ENCODE measurements at regions not wholly inside any gene's neighbourhood (a gene's known extent, or its start where the extent isn't known, plus 50 kb on each side); places are given as distances from the start of the nearest gene placed in this dataset.
"Not testable (repeated sequence)": the region's sequence is repeated elsewhere in the genome, so short reads cannot be mapped to it uniquely, and the experiment has no call there.

DNA sequence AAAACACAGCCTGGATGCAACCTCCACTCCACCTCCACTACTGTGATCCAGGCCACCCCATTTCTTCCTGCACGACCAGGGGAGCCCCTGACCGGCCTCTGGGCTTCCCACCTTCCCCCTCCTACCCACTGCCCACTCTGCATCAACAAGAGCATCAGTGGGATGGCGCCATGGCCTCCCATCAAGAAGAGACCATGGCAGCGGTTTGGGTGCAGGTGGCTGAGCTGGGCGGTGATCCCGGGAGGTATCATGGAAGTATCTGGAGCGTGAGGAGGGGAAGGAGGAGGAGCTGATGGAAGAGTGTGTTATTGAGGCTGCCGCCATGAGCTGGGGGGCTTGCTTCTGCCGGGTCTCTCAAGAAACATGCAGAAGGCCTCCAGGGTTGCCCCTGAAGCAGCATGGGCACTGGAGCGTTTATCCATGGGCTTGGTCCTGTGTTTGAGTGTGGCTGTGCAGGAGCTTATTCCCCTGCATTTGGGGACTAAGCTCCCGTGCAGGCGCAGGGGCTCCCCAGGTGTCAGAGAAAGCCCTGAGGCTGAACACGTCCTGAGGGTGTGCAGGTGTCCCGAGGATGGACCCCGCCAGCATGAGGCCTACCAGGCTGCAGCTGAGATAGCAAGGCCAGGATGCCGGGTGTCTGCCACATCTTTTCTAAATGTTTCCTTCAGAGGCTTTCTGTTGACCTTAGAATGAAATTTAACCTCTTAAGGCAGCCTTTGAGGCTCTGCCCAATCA, 99.2 kb upstream of the PCBD1 start:
- DNase-seq (ENCODE audit: insufficient read length, low spot score) (no peak), FAIRE-seq (no peak)

DNA sequence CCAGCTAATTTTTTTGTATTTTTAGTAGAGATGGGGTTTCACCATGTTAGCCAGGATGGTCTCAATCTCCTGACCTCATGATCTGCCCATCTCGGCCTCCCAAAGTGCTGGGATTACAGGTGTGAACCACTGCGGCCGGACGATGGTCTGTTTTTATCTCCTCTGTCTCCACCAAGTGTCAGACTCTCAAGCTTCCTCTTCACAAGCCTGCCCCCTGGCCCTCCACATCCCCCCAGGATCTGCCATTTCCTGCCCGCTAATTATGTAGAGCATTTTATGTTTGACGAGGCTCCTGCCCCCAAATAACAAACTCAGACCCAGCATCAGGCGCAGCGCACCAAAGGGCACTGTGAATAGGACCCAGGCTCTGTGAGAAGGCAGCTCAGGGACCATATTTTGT, 101.8 kb upstream of the PCBD1 start:
- not testable (repeated sequence) for DNase-seq (ENCODE audit: insufficient read length, low spot score); FAIRE-seq

DNA sequence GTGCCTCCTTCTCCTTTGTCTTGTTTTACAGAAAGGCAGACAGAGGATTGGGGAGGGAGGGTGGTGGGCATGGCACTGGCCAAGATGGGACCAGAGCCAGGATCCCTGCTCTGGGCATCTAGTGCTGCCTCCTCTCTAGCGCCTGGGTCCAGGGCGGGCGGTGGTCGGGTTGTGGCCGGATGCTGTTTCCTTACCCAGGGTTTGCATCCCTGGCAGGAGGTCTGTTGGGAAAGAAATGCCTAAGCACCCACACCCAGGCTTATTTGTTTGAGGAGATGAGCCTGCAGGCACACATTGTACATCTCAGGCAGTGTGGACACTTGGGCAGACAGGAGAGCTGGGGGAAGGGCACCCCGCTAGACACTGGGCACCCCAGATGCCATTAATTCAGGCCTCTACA, 102.3 kb upstream of the PCBD1 start:
- FAIRE-seq (no peak), DNase-seq (ENCODE audit: insufficient read length, low spot score) (no peak)

DNA sequence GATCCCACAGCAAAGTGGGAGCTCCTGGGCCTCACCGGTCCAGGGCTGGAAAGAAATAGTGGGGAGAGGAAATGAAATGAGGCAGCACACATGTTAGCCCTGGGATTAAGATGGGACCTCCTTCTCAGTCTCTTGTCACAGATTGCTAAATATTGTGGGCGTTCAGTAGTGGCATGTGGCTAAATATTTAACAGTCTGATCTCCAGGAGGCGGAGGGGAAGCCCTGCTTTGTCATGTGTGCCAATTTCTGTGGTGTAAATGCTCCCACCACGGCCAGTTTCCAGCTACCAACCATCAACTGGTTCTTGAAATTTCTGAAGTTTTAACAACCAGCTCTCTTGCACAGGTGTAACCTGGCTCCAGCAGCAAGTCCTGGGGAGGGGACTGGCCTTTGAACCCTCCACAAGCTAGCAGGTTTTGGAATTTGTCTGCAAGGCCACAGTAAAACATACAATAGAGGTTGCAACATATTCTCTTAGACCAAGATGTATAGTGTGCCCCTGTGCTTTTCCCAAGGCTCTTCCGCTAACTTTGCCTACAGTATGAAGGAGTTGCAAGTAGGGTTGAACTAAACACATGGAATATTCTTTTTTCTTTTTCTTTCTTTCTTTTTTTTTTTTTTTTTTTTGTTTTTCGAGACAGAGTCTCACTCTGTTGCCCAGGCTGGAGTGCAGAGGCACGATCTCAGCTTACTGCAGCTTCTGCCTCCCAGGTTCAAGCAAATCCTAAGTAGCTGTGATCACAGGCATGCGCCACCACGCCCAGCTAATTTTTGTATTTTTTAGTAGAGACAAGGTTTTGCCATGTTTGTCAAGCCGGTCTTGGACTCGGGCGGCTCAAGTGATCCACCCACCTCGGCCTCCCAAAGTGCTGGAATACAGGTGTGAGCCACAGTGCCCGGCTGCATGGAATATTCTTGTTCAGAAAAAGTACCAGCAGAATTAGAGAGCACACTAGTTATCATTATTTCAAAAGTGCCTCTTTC, 103.1 kb upstream of the PCBD1 start:
- DNase-seq (ENCODE audit: insufficient read length, low spot score): no peak
- no peak for FAIRE-seq

DNA sequence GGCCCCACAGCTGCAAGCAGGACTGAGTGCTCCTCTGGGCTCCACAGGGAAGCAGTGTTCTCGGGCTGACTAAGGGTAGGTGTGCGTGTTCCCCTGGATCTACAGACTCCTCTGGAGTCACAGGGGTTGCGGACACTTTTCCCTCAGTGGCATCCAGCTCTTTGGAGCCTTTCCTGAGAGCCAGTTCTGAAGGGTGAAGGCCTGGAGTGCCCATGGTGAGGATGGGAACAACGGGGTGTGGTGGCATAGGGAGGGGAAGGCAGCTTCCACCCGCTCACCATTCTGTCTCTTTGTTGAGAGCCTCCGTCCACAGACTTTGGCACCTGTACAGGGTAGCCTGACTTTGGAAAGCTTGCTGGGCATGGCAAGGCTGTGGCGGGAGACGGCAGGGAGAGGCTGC, 104.1 kb upstream of the PCBD1 start:
- DNase-seq (ENCODE audit: insufficient read length, low spot score) (no peak), FAIRE-seq (no peak)

DNA sequence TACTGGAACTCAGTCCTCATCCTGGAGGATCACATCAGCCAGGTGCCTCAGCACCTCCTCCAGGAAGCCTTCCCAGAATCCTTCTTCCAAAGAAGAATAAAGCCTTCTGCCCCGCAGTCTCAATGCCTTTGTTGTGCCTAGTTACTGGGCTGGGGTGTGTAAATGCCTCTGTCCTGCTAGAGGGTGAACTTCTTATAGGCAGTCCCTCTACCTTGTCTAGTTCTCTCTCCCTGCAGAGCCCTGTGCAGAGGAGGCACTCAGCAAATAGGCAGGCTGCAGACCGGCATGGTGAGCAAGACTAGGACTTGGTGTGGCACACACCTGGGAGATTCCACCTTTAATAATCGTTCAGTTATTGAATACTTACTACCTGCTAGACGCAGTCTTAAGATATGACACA, 104.7 kb upstream of the PCBD1 start:
- FAIRE-seq (no peak), DNase-seq (ENCODE audit: insufficient read length, low spot score) (no peak)

DNA sequence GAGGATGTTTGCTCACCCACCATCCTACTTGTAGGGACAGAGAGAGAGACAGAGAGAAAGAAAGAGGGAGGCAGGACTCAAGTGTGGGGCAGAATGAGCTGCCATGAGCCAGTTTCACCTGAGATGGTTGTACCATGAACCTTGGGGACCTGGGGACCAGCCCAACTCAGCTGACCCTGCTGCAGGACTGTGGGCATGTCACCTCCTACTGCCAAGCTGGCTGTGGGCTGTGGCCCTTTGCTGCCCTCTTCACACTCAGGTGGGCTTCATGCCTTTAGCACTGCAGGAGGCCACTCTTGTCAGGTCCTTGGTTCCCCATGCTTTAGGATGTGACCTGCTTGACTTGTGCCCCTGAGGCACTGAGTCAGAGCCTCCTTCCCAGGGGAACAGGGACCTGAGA, 108.2 kb upstream of the PCBD1 start:
- DNase-seq (ENCODE audit: insufficient read length, low spot score) (no peak), FAIRE-seq (no peak)

DNA sequence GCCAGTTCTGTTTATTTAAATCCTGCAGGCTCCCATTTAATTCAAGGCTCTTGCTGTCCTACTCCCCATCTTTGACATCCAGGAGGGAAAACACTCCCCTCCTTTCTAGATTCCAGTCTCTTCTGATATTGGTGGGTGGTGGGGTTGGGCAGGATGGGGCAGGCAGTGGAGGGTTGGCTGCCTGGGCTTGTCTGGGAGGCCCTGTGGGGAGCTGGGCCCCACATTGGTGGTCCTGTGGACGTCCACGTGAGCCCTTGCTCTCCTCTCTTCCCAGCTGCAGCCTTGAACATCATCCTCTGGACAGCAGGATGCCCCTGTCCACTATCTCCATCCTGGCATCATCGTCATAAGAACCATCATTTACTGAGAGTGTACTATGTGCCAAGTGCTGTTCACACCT, 108.9 kb upstream of the PCBD1 start:
- FAIRE-seq: no peak
- no peak for DNase-seq (ENCODE audit: insufficient read length, low spot score)

DNA sequence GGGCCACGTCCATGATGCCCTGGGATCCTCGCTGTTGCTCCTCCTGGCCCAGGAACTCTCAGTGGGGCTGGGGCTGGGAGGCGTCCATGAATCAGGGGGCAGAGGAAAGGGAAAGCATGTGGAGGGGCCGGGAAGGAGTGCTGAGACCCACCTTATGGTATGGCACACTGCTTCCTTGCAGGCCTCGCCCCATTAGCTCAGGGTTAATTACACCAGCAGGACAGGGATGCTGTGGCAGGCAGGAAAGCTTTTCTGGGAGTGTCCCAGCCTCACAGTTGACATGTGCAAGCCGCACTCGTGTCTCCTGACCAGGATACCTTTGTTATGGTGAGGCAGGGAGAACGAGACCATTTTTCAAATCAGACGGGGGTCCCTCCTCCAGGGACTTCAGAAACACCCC, 109.7 kb upstream of the PCBD1 start:
- no peak for DNase-seq (ENCODE audit: insufficient read length, low spot score)
- FAIRE-seq: no peak

DNA sequence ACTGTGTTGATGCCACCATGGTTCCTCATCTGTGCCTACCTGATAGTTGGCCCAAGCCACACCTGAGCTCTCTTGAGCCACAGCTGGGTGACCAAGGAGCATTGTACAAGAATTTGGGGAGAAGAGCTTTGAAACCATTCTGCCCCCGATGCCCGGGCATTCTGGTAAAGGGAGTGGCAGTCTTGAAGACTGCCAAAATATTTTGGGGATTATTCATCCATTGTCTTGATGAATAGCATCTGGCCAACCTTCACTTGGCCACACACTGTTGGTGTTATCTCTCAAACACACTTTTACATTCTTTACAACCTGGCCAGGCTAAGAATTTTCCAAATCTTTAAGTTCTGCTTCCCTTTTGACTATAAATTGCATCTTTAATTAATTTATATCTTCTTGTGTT, 113.1 kb upstream of the PCBD1 start:
- FAIRE-seq (no peak), DNase-seq (ENCODE audit: insufficient read length, low spot score) (no peak)

DNA sequence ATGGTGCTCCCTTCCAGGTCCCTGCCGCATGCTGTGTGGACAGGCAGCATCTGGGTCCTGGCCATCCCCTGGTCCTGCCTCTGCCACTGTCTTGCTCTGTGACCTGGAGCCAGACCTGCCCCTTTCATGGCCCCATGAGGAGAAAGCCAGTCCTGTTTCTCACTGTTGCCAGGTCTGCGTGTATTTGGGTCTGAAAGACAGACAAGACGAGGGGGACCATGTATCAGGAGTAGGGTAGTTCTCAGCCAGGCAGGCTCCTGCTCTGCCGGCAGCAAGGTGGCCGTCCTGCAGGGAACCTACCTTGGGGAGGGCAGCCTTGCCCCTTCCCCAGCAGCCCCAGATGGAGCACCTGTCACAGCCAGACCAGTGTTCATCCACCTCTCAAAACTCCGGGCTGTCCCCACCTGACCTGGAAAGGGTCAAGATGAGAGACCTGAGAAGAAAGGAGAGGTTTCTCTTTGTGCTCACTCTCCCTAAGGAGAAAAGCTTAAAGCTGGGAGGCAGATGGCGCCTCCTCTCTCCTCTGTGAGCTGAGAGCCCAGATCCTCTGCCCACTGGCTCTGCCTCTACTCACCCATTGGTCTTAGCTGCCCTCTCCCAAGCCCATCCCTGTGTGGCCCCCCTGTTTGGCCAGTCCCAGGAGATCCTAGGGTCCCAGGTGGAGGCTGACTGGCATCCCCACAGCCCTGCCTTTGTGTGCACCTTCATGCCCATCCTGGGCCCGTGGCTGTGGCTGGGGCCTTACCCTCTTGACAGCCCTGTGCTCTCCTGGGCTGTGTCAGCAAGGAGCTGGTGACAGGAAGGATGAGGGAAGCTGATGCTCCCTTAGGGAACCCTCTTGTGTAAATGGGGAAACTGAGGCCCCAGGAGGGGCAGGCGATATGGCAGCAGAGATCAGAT, 116.1 kb upstream of the PCBD1 start:
- no peak for DNase-seq (ENCODE audit: insufficient read length, low spot score)
- no peak for FAIRE-seq

DNA sequence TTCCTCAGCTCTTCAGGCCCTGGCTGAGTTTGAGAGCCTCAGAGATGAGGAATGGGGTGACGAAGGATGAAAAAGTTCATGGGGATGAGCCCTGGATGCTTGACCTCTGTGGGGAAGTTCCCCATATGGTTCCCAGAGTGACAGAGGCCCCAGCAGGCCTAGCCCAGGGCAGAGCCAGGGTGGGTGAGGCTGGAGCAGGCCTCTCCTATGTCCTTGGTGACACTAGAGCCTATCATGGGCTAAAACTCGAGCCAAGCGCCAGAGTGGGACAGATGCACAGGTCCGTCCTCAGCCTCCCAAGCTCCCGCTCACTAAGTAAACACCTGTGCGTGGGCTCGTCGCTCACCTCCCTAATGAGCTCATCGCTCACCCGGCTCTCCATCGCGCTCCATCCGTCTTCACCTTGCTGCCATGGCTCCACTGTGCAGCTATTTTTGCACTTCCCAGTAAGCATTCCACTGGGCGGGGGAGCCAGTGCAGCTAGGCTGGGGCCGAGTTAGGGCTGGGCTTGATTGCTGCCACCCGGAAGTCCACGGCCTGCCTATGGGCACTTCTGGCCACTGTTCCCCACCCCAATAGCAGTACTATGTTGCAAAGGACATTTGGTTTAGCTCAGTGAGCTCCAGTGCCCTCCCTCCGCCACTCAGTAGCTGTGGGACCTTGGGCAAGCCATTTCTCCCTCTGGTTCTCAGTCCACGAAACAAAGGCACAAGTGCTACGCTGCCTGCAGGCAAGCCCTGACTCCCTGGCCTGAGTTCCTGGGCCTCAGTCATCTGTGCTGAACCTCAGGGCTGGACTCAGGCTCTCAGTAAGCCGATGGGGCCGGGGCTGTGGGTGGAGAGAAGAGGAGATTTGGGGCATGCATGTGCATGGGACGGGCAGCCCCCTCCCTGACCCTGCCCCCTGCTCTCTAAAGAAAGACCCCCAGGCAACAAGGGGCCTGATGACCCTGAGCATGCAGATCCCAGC, 117.3 kb upstream of the PCBD1 start:
- DNase-seq (ENCODE audit: insufficient read length, low spot score) (no peak), FAIRE-seq (no peak)

DNA sequence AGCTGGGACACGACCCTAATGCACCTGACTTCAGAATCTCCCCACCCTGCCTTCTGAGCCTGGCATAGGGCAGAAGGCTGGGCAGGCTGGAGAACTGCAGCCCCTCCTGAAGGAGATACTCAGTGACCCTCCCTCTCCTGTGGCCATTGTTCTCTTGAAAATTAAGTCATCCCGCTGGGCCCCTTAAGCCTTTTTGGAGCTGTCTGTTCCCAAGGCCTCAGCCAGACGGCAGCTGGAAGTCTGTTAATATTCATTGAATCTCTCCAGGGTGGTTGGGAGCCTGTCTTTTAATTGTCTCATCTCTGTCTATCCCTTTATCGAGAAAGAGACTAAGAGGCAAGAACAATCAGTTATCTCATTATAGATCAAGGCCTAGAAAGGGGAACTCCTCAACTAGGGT, 118.1 kb upstream of the PCBD1 start:
- no peak for FAIRE-seq
- DNase-seq (ENCODE audit: insufficient read length, low spot score): no peak

DNA sequence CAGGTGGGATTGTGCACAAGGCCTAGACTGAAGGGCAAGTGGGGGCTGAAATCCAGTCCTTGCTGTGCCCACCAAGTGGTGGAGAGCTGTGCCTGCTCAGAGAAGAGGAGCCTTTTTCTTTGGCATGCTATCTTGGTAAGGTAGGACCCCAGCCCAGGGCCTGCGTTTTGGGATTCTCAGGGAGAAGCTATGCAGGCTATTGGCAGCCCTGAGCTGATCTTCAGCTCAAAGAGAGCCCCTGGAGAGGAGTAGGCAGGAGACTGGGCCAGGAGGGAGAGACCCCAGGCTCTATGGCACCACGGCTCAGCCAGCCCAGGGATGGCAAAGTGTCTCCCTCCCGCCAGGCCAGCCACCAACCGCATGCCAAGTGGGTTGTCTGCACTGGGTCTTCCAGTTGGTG, 119.2 kb upstream of the PCBD1 start:
- DNase-seq (ENCODE audit: insufficient read length, low spot score): no peak
- FAIRE-seq: no peak

DNA sequence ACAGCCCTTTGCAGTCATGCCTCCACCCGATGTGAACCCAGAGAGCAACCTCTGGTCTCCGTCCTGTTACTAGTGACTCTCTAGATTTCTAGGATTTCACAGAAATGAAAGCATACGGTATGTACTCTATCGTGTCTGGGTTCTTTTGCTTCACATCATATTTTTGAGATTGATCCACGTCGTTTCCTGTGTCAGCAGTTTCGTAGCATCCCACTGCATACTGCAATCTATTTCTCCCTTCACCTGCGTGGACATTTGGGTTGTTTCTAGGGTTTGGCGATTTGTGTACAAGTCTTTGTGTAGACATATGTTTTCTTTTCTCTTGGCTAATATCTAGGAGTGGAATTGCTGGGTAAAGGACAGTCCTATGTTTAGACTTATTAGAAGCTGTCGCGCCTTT, 119.8 kb upstream of the PCBD1 start:
- FAIRE-seq: no peak
- DNase-seq (ENCODE audit: insufficient read length, low spot score): no peak

DNA sequence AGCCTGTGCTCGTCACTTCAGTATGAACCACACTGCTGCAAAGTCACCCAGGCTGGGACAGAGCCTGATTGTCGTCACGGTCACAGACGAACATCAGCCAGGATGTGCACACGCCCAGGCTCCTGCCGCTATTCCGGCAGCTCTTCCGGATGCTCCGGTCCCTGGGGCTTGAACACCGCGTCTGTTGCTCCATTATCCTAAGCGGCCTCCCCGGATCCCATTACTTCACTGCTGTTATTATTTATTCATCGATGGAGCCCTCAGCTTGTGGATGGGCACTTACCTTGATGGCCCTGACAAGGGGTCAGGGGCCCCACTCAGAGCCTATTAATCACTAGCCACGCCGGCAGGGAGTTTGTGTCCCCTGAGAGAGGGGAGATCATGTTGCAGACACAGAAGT, 120.8 kb upstream of the PCBD1 start:
- FAIRE-seq (no peak), DNase-seq (ENCODE audit: insufficient read length, low spot score) (no peak)

DNA sequence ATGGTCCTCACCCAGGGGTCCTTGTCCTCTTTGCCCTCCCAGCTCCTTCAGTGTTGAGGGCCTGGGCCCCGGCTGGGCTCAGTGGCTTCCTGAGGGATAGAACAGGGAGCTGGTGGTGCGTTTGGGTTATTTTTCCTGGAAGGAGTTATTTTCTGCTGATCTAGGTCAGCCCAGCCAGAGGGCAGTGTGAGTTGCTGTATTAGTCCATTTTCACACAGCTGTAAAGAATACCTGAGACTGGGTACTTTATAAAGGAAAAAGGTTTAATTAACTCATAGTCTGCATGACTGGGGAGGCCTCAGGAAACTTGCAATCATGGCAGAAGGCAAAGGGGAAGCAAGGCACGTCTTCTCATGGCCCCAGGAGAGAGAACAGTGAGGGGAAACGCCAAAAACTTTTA, 122.4 kb upstream of the PCBD1 start:
- DNase-seq (ENCODE audit: insufficient read length, low spot score): no peak
- no peak for FAIRE-seq

DNA sequence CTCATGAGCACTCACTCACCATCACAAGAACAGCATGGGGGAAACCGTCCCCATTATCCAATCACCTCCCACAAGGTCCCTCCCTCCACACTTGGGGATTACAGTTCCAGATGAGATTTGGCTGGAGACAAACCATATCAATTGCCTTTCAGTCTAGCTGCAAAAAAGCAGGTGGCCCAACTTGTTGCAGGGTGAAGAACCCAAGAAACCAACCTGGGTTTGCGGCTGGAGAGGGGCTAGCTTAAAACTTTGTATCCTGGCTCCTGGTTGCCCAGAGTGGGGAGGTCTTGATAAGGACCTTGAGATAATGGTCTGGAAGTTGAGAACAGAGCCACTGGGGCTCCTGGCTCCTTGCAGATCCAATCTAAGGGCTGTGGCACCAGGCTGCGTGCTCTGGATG, 122.8 kb upstream of the PCBD1 start:
- FAIRE-seq (no peak), DNase-seq (ENCODE audit: insufficient read length, low spot score) (no peak)

DNA sequence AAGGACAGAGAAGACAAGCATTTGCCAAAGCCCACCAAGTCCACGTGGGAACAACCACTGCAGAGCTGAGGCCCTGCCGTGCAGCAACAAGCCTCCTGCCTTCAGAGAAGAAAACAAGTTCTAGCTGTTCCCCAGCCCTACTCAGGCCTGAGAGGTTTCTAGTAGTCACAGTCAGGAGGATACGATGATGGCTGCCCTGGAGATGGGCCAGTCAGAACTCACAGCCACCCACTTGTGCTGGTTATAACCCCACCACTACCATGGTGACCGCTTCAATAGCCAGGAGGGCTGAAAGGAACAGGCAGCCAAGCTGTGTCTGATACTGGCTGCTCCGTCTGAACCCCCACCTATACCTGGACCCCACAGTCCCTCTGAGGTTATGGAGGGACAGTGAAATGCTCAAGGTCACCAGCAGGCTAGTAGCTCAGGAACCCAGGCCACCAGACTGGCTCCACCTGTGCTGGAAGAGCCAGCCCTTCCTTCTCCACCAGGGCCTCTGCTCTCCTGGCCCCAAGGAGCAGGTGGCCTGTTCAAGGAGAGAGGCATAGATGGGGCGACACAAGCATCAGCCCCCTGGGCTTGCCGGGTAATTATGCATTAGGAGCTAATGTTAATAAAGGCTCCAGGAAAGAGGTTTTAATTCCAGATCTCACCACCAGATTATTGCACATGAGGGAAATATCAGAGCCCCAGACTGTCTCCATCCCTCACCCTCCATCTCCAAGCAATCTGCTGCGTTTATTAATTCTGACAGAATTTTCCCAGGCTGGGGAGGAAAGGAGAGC, 125.8 kb upstream of the PCBD1 start:
- no peak for FAIRE-seq

More for the DNA sequence above, 125.8 kb upstream of the PCBD1 start:
- DNase-seq (ENCODE audit: insufficient read length, low spot score): no peak

Measured in HTR-8/SVneo (cell line).